Transverse colon (tissue), 4 donors: ENCODE measurements at regions not wholly inside any gene's neighbourhood (a gene's known extent, or its start where the extent isn't known, plus 50 kb on each side); places are given as distances from the start of the nearest gene placed in this dataset.

Experiments
- DNase-seq: peaks from one replicate; pipeline ENCODE4 v3.0.0-alpha.2; 2019
- H3K27ac ChIP-seq, 4 donors: fragments of 200-600 bp; sonication (generic); 2 replicates each; pipeline ENCODE4 v1.5.1; 2016 to 2018; ENCODE audit warnings: inconsistent platforms in 4 of 4
- H3K27me3 ChIP-seq: fragments of 200-600 bp; sonication (generic); 2 replicates; pipeline ENCODE4 v1.5.1; 2017; ENCODE audit warnings: inconsistent platforms
- H3K36me3 ChIP-seq, 4 donors: fragments of 200-600 bp; sonication (generic); 2 replicates each; pipeline ENCODE4 v1.5.1; 2017 to 2019; ENCODE audit warnings: inconsistent platforms in 4 of 4
- H3K4me1 ChIP-seq, 4 donors: fragments of 200-600 bp; sonication (generic); 2 replicates each; pipeline ENCODE4 v1.5.1; 2017 to 2020; ENCODE audit warnings: inconsistent platforms in 4 of 4
- H3K4me3 ChIP-seq, 4 donors: fragments of 200-600 bp; sonication (generic); 1 replicate in 1 of 4; 2 replicates in 3 of 4; pipeline versions ENCODE4 v1.5.1 to v1.6.1; 2017 to 2019; ENCODE audit warnings: inconsistent platforms in 4 of 4
- H3K9me3 ChIP-seq, 2 donors: fragments of 200-600 bp; sonication (generic); 2 replicates each; pipeline ENCODE4 v1.5.1; 2017 to 2019; ENCODE audit warnings: inconsistent platforms in 2 of 2
- CTCF ChIP-seq, 5 experiments: fragments of 200-600 bp in 3 of 5; fragments of 450-650 bp in 2 of 5; sonication (generic) in 3 of 5; IDR thresholded peaks; 1 replicate in 2 of 5; 2 replicates in 3 of 5; pipeline ENCODE4 v1.5.1; 2016 to 2017; ENCODE audit warnings: antibody characterized with exemption in 5 of 5, inconsistent platforms in 3 of 5, mild to moderate bottlenecking in 2 of 5, moderate library complexity in 1 of 5
- EP300 ChIP-seq: sonication (generic); formaldehyde crosslinking; IDR thresholded peaks from one replicate; pipeline ENCODE4 v1.6.1; 2017; ENCODE audit warnings: antibody characterized with exemption, low read depth
- POLR2A ChIP-seq: fragments of 450-650 bp; IDR thresholded peaks from one replicate; pipeline ENCODE4 v1.6.1; 2016; ENCODE audit warnings: antibody characterized with exemption, mild to moderate bottlenecking, moderate library complexity
- POLR2AphosphoS5 ChIP-seq, 3 donors: sonication (generic); formaldehyde crosslinking; IDR thresholded peaks; one replicate each; pipeline ENCODE4 v1.6.1; 2016; ENCODE audit warnings: antibody characterized with exemption in 3 of 3
- WGBS, 2 donors: methylation state at CpG; one replicate each; pipeline ENCODE4 v1.1.5; 2018; ENCODE audit warnings: low coverage in 1 of 2; 5-methylcytosine and 5-hydroxymethylcytosine counted together
- in situ Hi-C, 4 donors: fragments of 200-750 bp; cut with MboI; loops; one replicate each; pipeline versions ENCODE4 v1.15.0 to v1.15.1; 2017; ENCODE audit warnings: low sequenced_read_pairs in 3 of 4, low pct_ligation_motif_present in 1 of 4, low pct_unique_long_range_greater_than_20kb in 1 of 4
- intact Hi-C: fragments of 100-400 bp; cut with DNase I; formaldehyde crosslinking; loops from one replicate; pipeline ENCODE4 v1.15.1; 2023; ENCODE audit warnings: low total_unique reads

- no peak overlapping the region for H3K4me3 ChIP-seq
- H3K9me3 ChIP-seq, result no peaks in the 10 kb centered on the region
- WGBS, 2 donors, result 33 to 82% methylated on average over 1 to 3 of the region's 3 CpGs
- H3K4me1 ChIP-seq, result no peaks in the 10 kb centered on the region
- no peaks in the 10 kb centered on the region for H3K36me3 ChIP-seq
- in situ Hi-C loops (no loop called here), intact Hi-C loops (no loop called here)
- no peak for DNase-seq
- TF ChIP-seq POLR2A (no peak), POLR2AphosphoS5 (IDR thresholded peaks at IDR 0.05) (no peak), EP300 (no peak), CTCF (IDR thresholded peaks at IDR 0.05) (no peak)
- H3K27me3 ChIP-seq, result peaks cover 11% of the 10 kb centered on the region
- H3K27ac ChIP-seq, result no peak overlapping the region
Observed at GRCh38 chr3:43866529-43867353, 176.0 kb downstream of the ABHD5 start.

- H3K4me1 ChIP-seq, result no peaks in the 10 kb centered on the region
- intact Hi-C loops (no loop called here), in situ Hi-C loops (no loop called here)
- no peak overlapping the region for H3K4me3 ChIP-seq
- no peaks in the 10 kb centered on the region for H3K36me3 ChIP-seq
- no peak overlapping the region for H3K27ac ChIP-seq
- H3K27me3 ChIP-seq, result peaks cover 16% of the 10 kb centered on the region
- 83% methylated on average over 8 of the region's 8 CpGs; no CpG with 5 or more reads in 1 of the 2 donors for WGBS, 2 donors
- no peak for DNase-seq
- no peak for TF ChIP-seq CTCF (IDR thresholded peaks at IDR 0.05)
- H3K9me3 ChIP-seq, result no peaks in the 10 kb centered on the region
Observed at GRCh38 chr3:43867436-43868072, 176.8 kb downstream of the ABHD5 start.

DNA sequence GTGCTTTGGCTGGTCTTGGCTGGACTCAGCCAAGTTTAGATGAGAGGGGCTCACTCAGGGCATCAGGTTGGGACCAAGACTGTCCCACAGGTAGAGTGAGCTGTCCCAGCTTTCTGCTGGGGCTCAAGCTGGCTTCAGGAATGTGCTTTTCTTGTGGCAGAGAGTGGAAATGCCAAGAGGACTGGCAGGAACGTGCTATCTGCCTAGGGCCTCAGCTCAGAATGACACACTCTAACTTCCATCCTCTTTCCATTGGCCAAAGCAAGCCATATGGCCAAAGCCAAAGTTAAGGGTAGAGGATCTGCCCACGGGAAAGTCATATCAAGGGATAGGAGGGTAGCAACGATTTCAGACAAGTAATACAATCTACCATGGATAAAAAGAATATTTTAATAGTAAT is 178.8 kb downstream of the ABHD5 start:
- H3K27ac ChIP-seq, result no peak overlapping the region
- peaks cover 16% of the 10 kb centered on the region for H3K27me3 ChIP-seq
- WGBS, 2 donors, result 0 to 63% methylated on average over 1 to 3 of the region's 3 CpGs
- intact Hi-C loops, result no loop called here
- H3K4me3 ChIP-seq, result no peak overlapping the region
- no peaks in the 10 kb centered on the region for H3K9me3 ChIP-seq
- no peaks in the 10 kb centered on the region for H3K36me3 ChIP-seq
- H3K4me1 ChIP-seq, result no peaks in the 10 kb centered on the region
- no peak for DNase-seq
- TF ChIP-seq POLR2A (no peak), POLR2AphosphoS5 (IDR thresholded peaks at IDR 0.05) (no peak), EP300 (no peak), CTCF (IDR thresholded peaks at IDR 0.05) (no peak)
- in situ Hi-C loops, result no loop called here

GRCh38 chr3:43870120-43870519 is 179.4 kb downstream of the ABHD5 start:
- Histone ChIP-seq H3K4me1 (no peaks in the 10 kb centered on the region), H3K36me3 (no peaks in the 10 kb centered on the region), H3K27ac (no peak overlapping the region), H3K9me3 (no peaks in the 10 kb centered on the region), H3K4me3 (no peak overlapping the region), H3K27me3 (peaks cover 16% of the 10 kb centered on the region)
- no peak for DNase-seq
- 46 to 50% methylated on average over 2 of the region's 2 CpGs for WGBS, 2 donors
- in situ Hi-C loops (no loop called here), intact Hi-C loops (no loop called here)
- TF ChIP-seq EP300 (no peak), CTCF (IDR thresholded peaks at IDR 0.05) (no peak), POLR2AphosphoS5 (IDR thresholded peaks at IDR 0.05) (no peak), POLR2A (no peak)
